Mesodermal cell (in vitro differentiated cells): ENCODE measurements at regions not wholly inside any gene's neighbourhood (a gene's known extent, or its start where the extent isn't known, plus 50 kb on each side); places are given as distances from the start of the nearest gene placed in this dataset.

Experiments
- H3K27ac ChIP-seq: 2 replicates; pipeline ENCODE4 v1.7.0; 2013; ENCODE audit warnings: mild to moderate bottlenecking, low read depth, low read length, moderate library complexity; ENCODE audit not compliant: severe bottlenecking
- H3K36me3 ChIP-seq: 2 replicates; pipeline ENCODE4 v1.7.1; 2013; ENCODE audit warnings: mild to moderate bottlenecking, low read length, moderate library complexity; ENCODE audit not compliant: control insufficient read depth, insufficient read depth
- H3K4me1 ChIP-seq: one replicate; pipeline ENCODE4 v1.7.1; 2013; ENCODE audit warnings: mild to moderate bottlenecking, low read length; ENCODE audit not compliant: insufficient read depth, control insufficient read depth, poor library complexity, severe bottlenecking
- H3K4me3 ChIP-seq: 2 replicates; pipeline ENCODE4 v1.7.0; 2013; ENCODE audit warnings: low read length, control low read depth, mild to moderate bottlenecking; ENCODE audit not compliant: insufficient read depth, poor library complexity, severe bottlenecking; ENCODE audit errors: extremely low read depth
- H3K9me3 ChIP-seq: 2 replicates; pipeline ENCODE4 v1.7.1; 2013; ENCODE audit warnings: mild to moderate bottlenecking, low read length, moderate library complexity; ENCODE audit not compliant: control insufficient read depth
- WGBS, 2 experiments: methylation state at CpG; one replicate each; pipeline ENCODE4 v1.1.5; 2013; ENCODE audit warnings: missing lambda C conversion rate in 2 of 2; ENCODE audit not compliant: insufficient coverage in 2 of 2; 5-methylcytosine and 5-hydroxymethylcytosine counted together

- Histone ChIP-seq H3K9me3 (no peaks in the 10 kb centered on the region), H3K27ac (no peak overlapping the region), H3K4me1 (no peaks in the 10 kb centered on the region), H3K4me3 (no peak overlapping the region), H3K36me3 (no peaks in the 10 kb centered on the region)
- WGBS, 2 experiments = 70 to 100% methylated on average over 1 of the region's 2 CpGs
Observed at GRCh38 chr6:90829311-90829710, 242.4 kb upstream of the MAP3K7 start.

- no peaks in the 10 kb centered on the region for H3K4me1 ChIP-seq
- no peaks in the 10 kb centered on the region for H3K36me3 ChIP-seq
- no peaks in the 10 kb centered on the region for H3K9me3 ChIP-seq
- H3K4me3 ChIP-seq = no peak overlapping the region
- H3K27ac ChIP-seq = no peak overlapping the region
Observed at GRCh38 chr6:90820436-90820835, 233.6 kb upstream of the MAP3K7 start.

GRCh38 chr6:90819483-90819882 lies 232.6 kb upstream of the MAP3K7 start:
- no peaks in the 10 kb centered on the region for H3K4me1 ChIP-seq
- H3K36me3 ChIP-seq = no peaks in the 10 kb centered on the region
- H3K4me3 ChIP-seq = no peak overlapping the region
- H3K27ac ChIP-seq = no peak overlapping the region
- WGBS, 2 experiments = 84 to 100% methylated on average over 1 to 4 of the region's 4 CpGs
- no peaks in the 10 kb centered on the region for H3K9me3 ChIP-seq

- no peaks in the 10 kb centered on the region for H3K4me1 ChIP-seq
- no peaks in the 10 kb centered on the region for H3K36me3 ChIP-seq
- peak overlapping the region; percentile 45 for H3K27ac ChIP-seq
- no peaks in the 10 kb centered on the region for H3K9me3 ChIP-seq
- H3K4me3 ChIP-seq = no peak overlapping the region
Observed at GRCh38 chr6:90818163-90818562, 231.3 kb upstream of the MAP3K7 start.

- no peak overlapping the region for H3K4me3 ChIP-seq
- H3K4me1 ChIP-seq = no peaks in the 10 kb centered on the region
- no peaks in the 10 kb centered on the region for H3K36me3 ChIP-seq
- 90% methylated on average over 2 of the region's 2 CpGs; no CpG with 5 or more reads in 1 of the 2 experiments for WGBS, 2 experiments
- no peak overlapping the region for H3K27ac ChIP-seq
- no peaks in the 10 kb centered on the region for H3K9me3 ChIP-seq
Observed at GRCh38 chr6:90816764-90817163, 229.9 kb upstream of the MAP3K7 start.

- H3K36me3 ChIP-seq = no peaks in the 10 kb centered on the region
- no peak overlapping the region for H3K27ac ChIP-seq
- no peaks in the 10 kb centered on the region for H3K4me1 ChIP-seq
- H3K9me3 ChIP-seq = no peaks in the 10 kb centered on the region
- WGBS, 2 experiments = 88 to 90% methylated on average over 9 to 10 of the region's 11 CpGs
- H3K4me3 ChIP-seq = no peak overlapping the region
Observed at GRCh38 chr6:90811596-90812226, 224.8 kb upstream of the MAP3K7 start.

GRCh38 chr6:90809035-90809434 lies 222.2 kb upstream of the MAP3K7 start:
- Histone ChIP-seq H3K36me3 (no peaks in the 10 kb centered on the region), H3K4me1 (no peaks in the 10 kb centered on the region), H3K4me3 (no peak overlapping the region), H3K27ac (no peak overlapping the region), H3K9me3 (no peaks in the 10 kb centered on the region)
- 72 to 80% methylated on average over 3 of the region's 4 CpGs for WGBS, 2 experiments

- H3K36me3 ChIP-seq = no peaks in the 10 kb centered on the region
- H3K4me3 ChIP-seq = no peak overlapping the region
- no peak overlapping the region for H3K27ac ChIP-seq
- no peaks in the 10 kb centered on the region for H3K9me3 ChIP-seq
- 87 to 97% methylated on average over 4 of the region's 6 CpGs for WGBS, 2 experiments
- no peaks in the 10 kb centered on the region for H3K4me1 ChIP-seq
Observed at GRCh38 chr6:90807791-90808701, 221.2 kb upstream of the MAP3K7 start.

GRCh38 chr6:90805619-90806155 lies 218.8 kb upstream of the MAP3K7 start:
- H3K9me3 ChIP-seq = no peaks in the 10 kb centered on the region
- no peak overlapping the region for H3K4me3 ChIP-seq
- H3K27ac ChIP-seq = no peak overlapping the region
- no peaks in the 10 kb centered on the region for H3K36me3 ChIP-seq
- H3K4me1 ChIP-seq = peaks cover 3% of the 10 kb centered on the region
- 83 to 100% methylated on average over 1 of the region's 1 CpG for WGBS, 2 experiments

- Histone ChIP-seq H3K9me3 (no peaks in the 10 kb centered on the region), H3K4me1 (peaks cover 3% of the 10 kb centered on the region), H3K4me3 (no peak overlapping the region), H3K36me3 (no peaks in the 10 kb centered on the region), H3K27ac (no peak overlapping the region)
- WGBS, 2 experiments = 81 to 86% methylated on average over 1 to 2 of the region's 2 CpGs
Observed at GRCh38 chr6:90803956-90804355, 217.1 kb upstream of the MAP3K7 start.

GRCh38 chr6:90795078-90795477 lies 208.2 kb upstream of the MAP3K7 start:
- no peaks in the 10 kb centered on the region for H3K9me3 ChIP-seq
- peaks cover 8% of the 10 kb centered on the region for H3K4me1 ChIP-seq
- H3K4me3 ChIP-seq = no peak overlapping the region
- H3K36me3 ChIP-seq = no peaks in the 10 kb centered on the region
- no peak overlapping the region for H3K27ac ChIP-seq
- WGBS, 2 experiments = 80 to 100% methylated on average over 1 of the region's 2 CpGs
